Fibroblast of skin of abdomen (primary cell): ENCODE measurements at regions not wholly inside any gene's neighbourhood (a gene's known extent, or its start where the extent isn't known, plus 50 kb on each side); places are given as distances from the start of the nearest gene placed in this dataset.
"Not testable (repeated sequence)": the region's sequence is repeated elsewhere in the genome, so short reads cannot be mapped to it uniquely, and the experiment has no call there.

Experiments
- DNase-seq: peaks from one replicate; pipeline ENCODE4 v3.0.0-alpha.2; 2013

DNA sequence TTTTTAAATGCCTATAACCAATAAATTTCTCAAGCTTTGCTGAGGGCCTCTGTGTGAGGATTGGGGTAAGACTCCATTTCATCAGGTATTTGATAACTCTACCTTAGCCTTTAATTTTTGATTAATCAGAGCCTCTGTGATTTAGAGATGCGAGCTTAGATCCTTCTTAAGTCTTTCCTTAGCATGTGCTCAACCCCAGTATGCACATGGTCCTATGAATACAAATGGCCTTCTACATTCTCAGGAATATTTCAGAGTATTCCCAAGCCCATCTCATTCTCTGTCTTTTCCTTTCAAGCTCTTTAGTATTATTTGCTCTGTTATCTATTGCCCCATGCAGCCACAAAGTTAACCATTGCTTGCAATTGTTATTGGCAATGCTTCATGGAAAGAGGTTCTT is 1407.7 kb downstream of the LRFN5 start:
- DNase-seq: no peak

DNA sequence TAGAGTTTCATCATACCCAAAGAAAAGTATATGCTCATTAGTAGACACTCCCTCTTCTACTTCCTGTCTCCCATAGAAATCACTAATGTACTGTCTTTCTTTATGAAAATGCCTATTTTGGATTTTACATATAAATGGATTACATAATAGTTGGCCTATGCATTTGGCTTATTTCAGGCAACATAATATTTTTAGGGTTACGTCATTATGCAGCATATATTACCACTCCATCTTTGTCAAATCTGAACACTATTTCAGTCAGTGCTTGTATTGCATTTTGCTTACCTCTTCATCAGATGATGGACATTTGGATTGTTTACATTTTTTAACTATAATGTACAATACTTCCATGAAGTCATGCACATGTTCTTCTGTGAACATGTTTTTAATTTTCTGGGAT is 1406.1 kb downstream of the LRFN5 start:
- DNase-seq: no peak

DNA sequence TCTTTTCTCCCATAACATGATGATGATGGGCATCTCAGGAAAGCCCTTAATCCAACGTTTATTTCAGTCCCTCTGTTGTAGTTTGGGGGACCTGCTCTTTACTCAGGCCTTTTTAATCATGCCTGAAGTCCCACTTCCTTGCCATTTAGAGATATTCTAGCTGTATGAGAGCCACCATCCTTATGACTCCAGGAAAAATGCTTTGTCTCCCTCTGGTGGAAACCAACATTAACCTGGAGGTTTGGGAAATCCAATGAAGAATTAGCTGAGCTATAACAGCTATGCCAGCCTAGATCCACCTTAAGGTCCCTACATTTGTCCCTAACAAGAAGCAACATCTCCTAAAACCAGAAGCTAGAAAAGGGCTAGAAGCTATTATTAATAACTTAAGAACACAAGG is 1399.1 kb downstream of the LRFN5 start:
- no peak for DNase-seq

DNA sequence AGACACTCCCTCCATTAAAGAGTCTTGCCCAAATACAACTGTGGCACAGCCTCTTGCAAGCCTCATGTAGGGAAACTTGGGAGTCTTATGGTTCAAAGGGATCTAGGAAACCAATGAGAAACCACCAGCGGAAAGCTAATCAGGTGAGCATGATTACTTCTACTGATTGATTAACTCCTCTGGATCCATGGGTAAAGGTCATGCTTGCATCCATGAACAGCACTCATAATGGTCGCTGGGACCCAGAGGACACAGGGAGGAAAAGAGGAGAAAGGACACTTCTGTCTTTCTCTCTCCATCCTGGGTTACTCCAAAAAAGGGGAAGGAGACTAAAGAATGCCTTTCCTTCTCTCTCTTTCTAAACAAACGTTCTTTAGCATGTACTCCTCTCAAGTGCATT is 1397.2 kb downstream of the LRFN5 start:
- DNase-seq: no peak

DNA sequence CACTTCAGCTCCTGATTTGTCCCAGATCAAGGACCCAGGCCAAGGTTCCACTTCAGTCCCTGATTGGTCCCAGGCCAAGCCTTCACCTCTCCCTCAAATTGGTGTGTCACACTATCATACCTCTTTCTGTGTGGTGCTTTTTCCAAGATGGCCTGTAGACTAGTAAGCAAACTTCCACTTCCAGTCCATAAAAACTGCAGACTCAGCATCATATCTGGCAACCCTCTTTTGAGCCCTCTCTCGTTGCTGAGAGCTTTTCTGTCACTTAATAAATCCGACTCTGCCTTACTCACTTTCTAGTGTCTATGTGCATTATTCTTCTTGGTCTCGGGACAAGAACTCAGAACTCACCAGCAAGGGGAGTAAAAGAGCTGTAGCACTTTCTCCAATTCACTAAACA is 1395.1 kb downstream of the LRFN5 start:
- no peak for DNase-seq

DNA sequence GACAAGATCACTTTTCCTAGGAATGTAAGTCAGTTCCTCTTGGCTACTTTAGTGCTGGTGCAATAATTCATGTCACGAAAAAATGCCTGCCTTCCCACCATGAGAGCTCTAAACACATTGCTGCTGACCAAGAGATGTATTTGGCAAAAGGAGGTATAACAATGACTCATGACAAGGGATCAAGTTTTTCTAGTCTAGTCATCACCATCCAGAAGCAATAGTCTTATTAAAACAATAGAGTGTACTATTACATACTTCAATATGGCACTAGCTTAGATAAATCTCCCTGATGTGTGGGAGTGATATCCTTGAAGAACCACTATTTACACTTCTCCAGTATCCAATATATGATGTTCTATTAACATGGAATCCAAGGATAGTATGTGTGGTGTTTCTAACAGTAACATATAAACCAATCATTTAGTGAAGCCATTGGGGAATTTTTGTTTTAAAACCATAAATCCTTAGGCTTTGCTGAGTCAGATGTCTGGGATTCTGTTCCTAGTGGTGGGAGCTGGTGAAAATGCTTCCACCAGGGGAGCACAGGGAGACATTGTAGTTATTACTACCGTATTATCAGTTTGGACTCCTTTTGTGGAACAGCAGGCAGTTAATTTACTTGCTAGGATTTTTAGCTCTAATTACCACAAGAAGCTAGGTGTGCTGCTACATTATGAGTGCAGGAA is 1387.5 kb downstream of the LRFN5 start:
- peak; percentile 95 for DNase-seq

DNA sequence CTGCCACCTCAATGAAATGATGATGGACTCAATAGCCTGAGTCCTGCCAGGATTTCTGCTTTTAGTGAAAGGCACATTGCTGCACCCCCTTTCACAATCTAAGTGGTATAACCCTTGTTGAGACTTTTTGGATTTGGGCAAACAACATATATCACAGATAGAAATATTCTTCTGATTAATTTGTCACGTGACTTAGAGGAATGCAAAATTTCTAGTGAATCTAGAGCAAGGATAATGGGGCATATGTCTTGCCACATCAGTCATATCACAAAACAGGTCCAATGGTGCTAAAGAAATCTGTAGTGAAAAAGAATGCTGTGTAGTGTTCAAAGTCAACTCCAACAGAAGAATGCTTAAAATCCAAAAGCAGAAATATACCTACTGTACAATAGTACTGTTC is 1386.3 kb downstream of the LRFN5 start:
- DNase-seq: no peak

DNA sequence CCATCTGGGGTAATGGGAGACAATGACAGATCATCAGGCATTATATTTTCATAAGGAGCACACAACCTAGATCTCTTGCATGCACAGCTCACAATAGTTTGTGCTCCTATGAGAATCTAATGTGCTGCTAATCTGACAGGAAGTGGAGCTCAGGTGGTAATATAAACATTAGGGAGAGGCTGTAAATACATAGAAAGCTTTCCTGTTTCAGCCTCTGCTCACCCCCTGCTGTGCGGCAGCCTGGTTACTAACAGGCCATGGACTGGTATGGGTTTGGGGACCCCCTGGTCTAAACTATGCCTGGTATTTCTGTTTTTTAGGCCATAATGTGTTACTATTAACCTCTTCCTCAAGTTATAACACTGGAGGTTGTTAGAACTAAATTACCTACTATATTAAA is 1373.7 kb downstream of the LRFN5 start:
- DNase-seq: no peak

DNA sequence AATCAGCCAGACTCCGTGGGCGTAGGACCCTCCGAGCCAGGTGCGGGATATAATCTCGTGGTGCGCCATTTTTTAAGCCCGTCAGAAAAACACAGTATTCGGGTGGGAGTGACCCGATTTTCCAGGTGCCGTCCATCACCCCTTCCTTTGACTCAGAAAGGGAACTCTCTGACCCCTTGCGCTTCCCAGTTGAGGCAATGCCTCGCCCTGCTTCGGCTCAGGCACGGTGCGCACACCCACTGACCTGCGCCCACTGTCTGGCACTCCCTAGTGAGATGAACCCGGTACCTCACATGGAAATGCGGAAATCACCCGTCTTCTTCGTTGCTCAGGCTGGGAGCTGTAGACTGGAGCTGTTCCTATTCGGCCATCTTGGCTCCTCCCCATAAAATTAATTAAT is 1366.5 kb downstream of the LRFN5 start:
- DNase-seq: not testable (repeated sequence)

DNA sequence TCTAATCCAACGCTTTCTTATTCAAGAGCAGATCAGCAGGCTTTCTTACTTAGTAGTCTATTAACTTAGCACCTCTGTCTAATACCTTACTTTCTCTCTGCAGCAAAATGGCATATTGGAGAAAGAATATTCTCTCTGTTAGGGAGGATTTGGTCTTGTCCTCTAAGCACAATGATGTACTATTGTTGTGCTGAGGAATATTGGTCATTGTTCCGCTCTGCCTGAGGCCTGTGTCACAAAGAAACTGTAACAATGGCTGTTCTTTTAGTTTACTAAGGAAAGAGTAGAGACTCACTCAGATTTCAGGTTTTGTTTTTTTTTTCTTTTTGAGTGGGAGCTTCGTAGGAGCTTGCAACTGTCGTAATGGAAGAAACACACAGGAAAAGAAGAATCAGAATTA is 1358.8 kb downstream of the LRFN5 start:
- no peak for DNase-seq

DNA sequence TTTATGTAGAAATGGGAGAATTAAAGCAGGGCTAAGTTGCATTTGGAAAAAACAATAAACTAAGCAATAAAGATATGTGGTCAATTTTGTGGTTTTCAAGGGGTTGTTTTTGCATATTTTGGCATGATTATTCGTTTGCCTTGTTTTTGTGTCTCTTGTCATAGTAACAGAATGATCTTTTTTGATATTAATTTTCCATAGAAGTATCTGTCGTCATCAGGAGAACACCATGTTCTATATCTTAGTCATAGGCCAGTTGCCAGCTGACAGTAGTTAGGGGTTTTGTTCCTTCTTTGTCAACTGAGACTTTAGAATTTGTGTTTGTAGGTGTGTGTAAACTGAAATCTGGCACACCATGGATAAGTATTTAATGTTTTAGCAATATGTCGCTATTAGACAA is 1354.8 kb downstream of the LRFN5 start:
- DNase-seq: no peak

DNA sequence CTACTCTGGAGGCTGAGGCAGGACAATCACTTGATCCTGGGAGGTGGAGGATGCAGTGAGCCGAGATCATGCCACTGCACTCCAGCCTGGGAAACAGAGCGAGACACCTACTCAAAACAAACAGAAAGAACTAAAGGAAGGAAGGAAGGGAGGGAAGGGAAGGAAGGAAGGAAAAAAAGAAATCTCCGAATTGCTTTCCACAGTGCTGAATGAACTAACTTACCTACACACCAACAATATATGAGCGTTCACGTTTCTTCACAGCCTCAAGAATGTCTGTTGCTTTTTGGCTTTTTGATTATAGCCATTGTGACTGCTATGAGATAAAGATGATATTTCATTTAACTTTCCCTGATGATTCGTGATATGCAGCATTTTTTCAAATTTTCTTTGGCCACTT is 1343.7 kb downstream of the LRFN5 start:
- DNase-seq: no peak

DNA sequence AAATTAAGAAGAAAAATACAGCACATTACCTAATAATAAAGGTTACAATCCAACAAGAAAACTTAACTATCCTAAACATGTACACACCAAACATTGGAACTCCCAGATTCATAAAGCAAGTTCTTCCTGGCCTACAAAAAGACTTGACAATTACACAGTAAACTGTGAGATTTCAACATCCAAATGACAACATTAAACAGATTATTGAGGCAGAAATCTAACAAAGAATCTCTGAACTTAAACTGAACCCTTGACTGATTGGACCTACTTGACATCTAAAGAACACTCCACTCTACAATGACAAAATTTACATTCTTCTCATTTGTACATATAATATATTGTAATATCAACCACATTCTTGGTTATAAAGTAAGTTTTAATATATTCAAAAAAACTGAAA is 1341.3 kb downstream of the LRFN5 start:
- DNase-seq: no peak

DNA sequence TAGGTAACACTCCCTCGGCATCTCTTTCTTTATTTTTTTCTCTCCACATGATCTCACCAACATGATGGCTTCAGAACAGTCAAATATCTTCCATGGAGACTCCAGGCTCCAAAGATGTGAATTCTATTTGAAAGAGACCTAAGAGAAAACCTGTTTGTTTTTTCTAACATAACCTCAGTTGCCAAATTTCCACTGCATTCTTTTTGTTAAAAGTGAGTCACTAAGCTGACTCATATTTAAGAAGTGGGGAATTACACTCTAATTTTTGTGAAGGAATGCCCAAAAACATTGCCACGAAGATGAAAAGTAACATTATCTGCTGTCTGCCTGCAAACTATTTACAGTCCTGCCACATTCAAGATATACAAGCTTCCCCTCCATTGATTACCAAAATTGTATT is 1337.6 kb downstream of the LRFN5 start:
- peak; percentile 24 for DNase-seq

DNA sequence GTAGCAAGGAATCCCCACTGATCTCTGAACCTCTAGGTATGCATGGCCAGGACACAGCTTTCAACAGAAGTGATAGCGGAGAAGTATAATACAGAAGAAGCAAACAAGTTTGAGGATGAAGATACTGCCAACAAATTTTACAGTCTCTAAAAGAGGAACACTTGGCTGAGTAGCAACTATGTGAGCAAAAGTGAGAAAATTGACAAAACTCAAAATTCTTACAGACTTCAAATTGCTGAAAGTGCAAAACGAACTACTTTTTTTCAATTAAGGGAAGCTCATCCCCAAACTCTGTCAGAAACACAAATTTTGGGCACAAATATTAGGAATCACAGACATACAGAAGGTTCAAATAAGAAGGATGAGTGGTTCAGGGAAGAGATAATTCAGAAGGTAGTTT is 1324.6 kb downstream of the LRFN5 start:
- no peak for DNase-seq

DNA sequence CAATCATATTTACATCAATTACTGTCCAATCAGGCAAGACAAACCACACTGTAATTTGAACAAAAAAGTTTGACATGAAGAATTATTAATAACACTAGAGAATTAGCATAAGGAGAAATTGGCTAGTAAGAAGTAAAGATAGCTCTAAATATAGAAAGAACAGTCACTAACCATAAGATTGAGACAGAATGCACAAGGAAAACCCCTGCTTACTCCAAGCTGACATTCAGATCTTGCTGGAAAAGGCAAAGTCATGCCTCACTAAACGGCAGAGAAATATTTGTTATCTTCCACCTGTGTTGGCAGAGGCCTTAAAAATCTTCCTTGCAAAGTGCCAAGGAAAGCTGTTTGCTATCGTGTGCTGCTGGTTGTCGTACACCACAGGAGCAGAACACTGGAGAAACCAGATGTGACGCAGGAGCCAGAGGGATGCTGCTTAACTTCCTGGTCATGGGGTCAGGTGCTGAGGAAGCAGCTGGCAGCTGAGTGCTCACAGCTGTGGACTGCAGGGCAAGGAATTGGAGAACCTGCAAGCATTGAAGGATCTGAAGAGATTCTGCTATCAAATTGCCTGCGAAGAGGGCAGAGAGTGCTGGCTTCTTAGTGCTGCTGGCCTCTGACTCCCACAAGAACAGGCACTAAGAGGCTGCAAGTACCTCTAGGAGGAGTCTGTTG is 1323.3 kb downstream of the LRFN5 start:
- DNase-seq: no peak

DNA sequence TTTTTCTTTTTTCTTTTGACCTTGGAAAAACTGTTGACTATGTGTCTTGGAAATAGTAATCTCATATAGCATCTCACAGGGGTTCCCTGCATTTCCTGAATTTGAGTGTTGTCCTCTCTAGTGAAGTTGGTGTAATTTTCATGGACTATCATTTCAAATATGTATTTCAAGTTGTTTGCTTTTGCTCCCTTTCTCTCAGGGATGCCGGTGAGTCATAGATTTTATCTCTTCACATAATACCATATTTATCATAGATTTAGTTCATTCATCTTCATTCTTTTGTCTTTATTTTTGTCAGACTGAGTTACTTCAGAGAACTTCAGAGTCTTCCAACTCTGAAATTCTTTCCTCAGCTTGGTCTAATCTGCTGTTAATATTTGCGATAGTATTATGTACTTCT is 1320.6 kb downstream of the LRFN5 start:
- no peak for DNase-seq

DNA sequence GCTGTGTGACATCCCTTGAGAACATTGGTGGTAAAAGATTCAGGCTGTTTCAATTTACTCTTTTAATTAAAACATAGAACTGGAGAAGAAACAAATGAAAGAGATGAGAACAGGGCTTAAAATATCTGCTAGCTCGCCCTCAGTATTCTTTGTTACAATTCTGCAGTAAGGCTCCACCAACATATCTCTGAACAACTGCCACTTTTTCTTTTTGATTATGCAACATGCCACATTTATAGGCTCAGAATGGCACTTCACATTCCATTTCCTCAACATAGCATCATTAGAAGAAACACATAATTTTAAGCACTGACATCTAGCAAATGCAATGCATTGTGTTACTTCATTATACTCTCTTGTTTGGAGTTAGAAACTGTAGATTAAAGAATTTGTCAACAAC is 1315.2 kb downstream of the LRFN5 start:
- DNase-seq: no peak

DNA sequence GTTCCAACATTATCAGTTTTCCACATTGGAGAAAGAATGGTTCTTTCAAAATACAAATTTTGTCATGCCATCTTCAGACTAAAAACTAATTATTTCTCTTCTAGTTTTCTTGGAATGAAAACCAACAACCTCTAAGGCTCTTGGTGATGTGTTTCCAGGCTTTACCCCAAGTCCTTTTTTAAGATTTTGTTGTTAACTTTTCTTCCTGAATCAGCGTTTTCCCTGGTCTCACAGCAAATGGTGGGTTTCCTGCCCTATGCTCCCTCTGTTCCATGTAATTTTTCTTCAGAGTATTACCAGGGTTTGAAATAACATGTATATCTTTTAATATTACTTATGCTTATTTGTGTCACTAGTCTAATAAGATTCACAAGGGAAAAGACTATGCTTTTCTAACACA is 1311.9 kb downstream of the LRFN5 start:
- DNase-seq: no peak

DNA sequence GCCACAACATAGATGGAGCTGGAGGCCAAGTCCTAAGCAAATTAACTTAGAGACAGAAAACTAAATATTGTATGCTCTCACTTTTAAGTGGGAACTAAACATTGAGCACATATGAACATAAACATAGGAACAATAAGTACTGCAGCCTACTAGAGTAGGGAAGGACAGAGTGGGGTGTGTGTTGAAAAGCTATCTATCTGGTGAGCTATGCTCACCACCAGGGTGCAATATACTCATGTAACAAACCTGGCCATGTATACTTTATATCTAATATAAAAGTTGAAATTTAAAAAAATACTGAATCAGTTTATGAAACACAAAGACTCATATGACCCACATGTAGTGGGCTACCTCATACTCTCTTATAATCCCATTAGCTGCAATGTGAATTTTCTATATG is 1305.0 kb downstream of the LRFN5 start:
- DNase-seq: no peak

DNA sequence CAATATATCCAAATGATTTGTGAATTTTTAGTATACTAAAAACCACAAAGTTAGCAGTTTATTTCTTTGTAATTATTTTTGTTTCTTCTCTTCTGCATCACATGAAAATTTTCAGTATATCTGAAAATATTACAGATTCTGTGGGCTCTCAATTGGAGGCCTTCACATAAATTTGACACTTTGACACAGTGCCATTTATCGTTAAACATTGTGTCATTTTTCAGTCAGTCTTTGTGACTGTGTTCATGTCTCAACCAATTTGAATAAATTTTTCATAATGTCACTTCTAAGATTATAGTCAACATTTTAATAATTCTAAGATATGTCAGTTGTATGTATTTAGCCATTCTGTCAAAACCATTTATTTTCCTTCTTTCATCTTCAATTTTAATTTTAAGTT is 1303.0 kb downstream of the LRFN5 start:
- no peak for DNase-seq

DNA sequence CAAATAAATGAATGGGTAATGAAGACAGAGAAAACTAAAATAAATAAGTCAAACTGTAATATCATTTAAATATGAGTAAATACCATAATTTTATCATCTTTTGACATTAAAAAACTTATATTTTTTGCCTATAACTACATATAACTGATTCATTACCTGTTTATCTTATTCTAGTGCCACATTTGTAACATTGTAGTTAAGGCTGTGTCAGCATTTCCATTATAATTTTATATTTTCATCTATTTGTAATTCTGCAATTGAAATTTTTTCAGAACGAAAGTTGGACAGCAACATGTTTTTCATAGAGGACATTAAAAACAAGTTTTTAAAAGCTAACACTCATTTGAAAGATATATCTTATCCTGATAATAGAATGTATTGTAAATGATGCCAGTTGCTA is 1286.5 kb downstream of the LRFN5 start:
- no peak for DNase-seq

DNA sequence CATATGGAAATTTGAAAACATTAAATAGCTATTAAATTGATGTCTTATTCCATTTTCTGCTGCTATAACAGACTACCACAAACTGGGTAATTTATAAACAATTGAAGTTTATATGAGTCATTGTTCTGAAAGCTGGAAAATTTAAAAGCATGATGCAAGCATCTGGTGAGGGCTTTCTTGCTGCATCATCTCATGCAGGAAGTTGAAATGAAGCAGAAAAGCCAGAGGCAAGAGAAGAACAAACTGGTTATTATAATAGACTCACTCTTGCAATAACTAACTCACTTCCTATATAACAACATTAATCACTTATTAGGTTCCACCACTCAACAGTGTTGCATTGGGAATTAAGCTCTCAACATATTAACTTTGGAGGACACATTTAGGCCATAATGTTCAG is 1277.4 kb downstream of the LRFN5 start:
- peak; percentile 83 for DNase-seq

DNA sequence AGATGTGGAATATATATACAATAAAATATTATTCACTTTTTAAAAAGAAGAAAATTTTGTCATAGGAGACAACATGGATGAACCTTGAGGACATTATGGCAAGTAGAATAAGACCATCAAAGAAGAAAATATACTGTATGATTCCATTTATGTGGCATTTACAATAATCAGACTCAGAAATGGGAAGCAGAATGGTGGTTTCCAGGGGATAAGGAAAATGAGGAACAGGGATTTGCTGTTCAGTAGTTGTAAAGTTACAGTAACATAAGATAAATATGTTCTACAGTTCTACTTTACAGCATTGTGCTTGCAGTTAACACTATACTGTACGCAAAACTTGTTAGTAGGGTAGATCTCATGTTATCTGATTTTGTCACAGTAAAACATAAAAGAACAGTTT is 1271.0 kb downstream of the LRFN5 start:
- DNase-seq: no peak

DNA sequence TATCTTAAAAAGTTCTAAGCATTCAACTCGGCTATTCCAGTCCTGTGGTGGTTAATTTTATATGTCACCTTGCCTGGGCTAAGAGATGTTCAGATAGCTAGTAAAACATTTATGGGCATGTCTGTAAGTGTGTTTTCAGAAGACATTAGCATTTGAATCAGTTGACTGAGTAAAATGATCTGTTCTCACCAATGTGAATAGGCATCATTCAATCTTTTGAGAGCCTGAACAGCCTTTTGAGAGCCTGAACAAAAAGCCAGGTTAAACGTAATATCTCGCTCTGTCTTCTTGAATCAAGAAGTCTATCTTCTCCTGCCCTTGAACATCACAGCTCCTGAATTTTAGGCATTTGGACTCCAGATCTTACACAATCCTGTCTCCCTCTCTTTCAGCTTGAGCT is 1266.1 kb downstream of the LRFN5 start:
- no peak for DNase-seq
